ENCODE measurements at regions not wholly inside any gene's neighbourhood (a gene's known extent, or its start where the extent isn't known, plus 50 kb on each side); places are given as distances from the start of the nearest gene placed in this dataset.
"Not testable (repeated sequence)": the region's sequence is repeated elsewhere in the genome, so short reads cannot be mapped to it uniquely, and the experiment has no call there.

DNA sequence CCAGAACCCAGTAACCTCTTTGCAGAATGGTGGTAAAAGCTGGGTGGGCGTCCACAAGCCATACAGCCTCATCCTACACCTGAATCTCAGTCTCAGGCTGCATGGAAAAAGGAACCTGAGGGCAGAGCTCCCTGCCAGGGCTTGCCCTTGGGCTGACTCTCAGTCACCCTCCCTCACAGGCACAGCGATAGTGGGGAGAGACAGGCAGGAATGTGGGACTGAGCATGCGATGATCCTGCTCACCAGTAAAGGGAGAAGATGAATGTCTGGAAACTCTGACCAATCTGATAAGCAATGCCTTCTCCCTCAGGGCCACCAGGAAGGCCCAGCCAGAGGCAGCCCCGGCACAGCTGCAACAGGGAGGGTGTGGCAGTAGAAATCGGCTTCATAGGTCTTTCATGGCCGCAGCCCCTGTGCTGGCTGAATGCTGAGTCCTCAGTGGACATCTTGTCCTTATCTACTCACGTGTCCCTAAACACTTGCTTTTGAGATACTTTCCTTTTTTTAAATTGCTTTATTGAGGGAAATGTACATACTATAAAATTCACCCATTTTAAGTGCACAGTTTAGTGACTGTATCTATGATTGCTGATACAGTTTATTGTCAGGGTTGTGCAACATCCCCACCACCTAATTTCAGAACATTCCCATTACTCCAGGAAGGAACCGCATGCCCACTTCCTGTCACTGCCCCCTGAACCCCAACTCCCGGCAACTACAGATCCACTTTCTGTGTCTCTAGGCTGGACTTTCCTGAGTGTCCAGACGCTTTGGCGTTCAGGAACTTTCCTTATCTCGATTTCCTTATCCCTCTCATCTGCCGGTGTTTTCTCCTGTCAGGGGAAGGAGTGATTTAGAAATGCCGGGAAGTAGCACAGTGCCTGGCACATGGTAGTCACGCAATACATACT is 258.1 kb downstream of the PCNX1 start:
- no peak for ATAC-seq
- H3K9me3 ChIP-seq = peaks cover 0 to 7% (median 0%) of the 10 kb centered on the region in 3 donors
- no peaks in the 10 kb centered on the region for H3K27me3 ChIP-seq
- peaks cover 0 to 5% (median 0%) of the 10 kb centered on the region in 3 donors for H3K4me1 ChIP-seq
- H3K4me3 ChIP-seq = no peak overlapping the region
- H3K27ac ChIP-seq = no peak overlapping the region
- H3K36me3 ChIP-seq = no peaks in the 10 kb centered on the region
- TF ChIP-seq EP300 (IDR thresholded peaks at IDR 0.05) = no peak
- TF ChIP-seq POLR2AphosphoS5 (IDR thresholded peaks at IDR 0.05) = no peak
- TF ChIP-seq POLR2A (IDR thresholded peaks at IDR 0.05) = no peak
- TF ChIP-seq, protein P1, sequence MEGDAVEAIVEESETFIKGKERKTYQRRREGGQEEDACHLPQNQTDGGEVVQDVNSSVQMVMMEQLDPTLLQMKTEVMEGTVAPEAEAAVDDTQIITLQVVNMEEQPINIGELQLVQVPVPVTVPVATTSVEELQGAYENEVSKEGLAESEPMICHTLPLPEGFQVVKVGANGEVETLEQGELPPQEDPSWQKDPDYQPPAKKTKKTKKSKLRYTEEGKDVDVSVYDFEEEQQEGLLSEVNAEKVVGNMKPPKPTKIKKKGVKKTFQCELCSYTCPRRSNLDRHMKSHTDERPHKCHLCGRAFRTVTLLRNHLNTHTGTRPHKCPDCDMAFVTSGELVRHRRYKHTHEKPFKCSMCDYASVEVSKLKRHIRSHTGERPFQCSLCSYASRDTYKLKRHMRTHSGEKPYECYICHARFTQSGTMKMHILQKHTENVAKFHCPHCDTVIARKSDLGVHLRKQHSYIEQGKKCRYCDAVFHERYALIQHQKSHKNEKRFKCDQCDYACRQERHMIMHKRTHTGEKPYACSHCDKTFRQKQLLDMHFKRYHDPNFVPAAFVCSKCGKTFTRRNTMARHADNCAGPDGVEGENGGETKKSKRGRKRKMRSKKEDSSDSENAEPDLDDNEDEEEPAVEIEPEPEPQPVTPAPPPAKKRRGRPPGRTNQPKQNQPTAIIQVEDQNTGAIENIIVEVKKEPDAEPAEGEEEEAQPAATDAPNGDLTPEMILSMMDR (IDR thresholded peaks at IDR 0.05) = no peak
- WGBS, 2 donors (ENCODE audit: low coverage in 1 of 2) = 50 to 68% methylated on average over 13 to 14 of the region's 15 CpGs

DNA sequence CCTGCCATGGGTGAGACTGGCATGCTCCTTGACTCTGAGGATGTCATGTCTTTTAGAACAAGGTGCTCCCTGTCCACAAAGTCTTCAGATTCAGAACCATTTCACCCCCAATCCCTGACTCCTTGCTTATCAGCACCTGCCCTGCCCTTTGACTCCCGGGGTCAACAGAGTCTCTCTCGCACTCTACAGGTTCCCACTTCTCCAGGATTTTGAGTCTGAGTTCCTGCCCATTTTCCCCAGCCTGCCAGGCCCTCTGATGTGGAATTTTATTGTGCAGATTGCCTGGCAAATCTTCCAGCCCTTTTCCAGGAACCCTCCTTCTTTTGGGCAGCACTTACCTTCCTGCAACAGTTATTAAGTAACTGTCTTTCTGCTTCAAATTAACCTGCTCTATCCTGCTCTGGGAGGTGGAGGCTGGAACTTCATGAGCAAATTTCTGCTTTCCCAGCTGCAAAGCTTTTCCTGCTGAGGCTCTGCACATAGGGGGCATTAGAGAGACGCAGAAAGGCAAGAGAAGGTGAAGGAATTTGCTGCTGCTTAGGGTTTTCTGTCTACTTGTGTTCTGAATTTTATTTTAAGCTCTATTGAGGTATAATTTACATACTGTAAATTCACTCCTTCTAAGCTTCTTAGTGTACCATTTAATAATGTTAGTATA is 259.1 kb downstream of the PCNX1 start:
- Histone ChIP-seq H3K36me3 (no peaks in the 10 kb centered on the region), H3K9me3 (no peaks in the 10 kb centered on the region), H3K27ac (no peak overlapping the region), H3K4me3 (no peak overlapping the region), H3K4me1 (peaks cover 0 to 5% (median 0%) of the 10 kb centered on the region in 3 donors), H3K27me3 (no peaks in the 10 kb centered on the region)
- 38 to 79% methylated on average over 3 of the region's 3 CpGs for WGBS, 2 donors (ENCODE audit: low coverage in 1 of 2)
- no peak for TF ChIP-seq POLR2AphosphoS5 (IDR thresholded peaks at IDR 0.05)
- TF ChIP-seq POLR2A (IDR thresholded peaks at IDR 0.05) = no peak
- TF ChIP-seq, protein P1 (IDR thresholded peaks at IDR 0.05) = peak in 3 of 4 experiments; percentile 21 to 56 (median 41)
- TF ChIP-seq EP300 (IDR thresholded peaks at IDR 0.05) = no peak
- no peak for ATAC-seq

DNA sequence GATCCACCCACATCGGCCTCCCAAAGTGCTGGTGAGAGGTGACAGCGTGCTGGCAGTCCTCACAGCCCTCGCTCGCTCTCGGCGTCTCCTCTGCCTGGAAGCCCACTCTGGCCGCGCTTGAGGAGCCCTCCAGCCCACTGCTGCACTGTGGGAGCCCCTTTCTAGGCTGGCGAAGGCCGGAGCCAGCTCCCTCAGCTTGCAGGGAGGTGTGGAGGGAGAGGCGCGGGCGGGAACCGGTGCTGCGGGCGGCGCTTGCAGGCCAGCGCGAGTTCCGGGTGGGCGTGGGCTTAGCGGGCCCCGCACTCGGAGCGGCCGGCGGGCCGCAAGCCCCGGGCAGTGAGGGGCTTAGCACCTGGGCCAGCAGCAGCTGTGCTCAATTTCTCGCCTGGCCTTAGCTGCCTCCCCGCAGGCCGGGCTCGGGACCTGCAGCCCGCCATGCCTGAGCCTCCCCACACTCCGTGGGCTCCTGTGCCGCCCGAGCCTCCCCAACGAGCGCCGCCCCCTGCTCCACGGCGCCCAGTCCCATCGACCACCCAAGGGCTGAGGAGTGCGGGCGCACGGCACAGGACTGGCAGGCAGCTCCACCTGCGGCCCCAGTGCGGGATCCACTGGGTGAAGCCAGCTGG is 260.2 kb downstream of the PCNX1 start:
- ATAC-seq, H3K27ac ChIP-seq: not testable (repeated sequence)
- 94% methylated on average over 2 of the region's 48 CpGs; no CpG with 5 or more reads in 1 of the 2 donors for WGBS, 2 donors (ENCODE audit: low coverage in 1 of 2)

DNA sequence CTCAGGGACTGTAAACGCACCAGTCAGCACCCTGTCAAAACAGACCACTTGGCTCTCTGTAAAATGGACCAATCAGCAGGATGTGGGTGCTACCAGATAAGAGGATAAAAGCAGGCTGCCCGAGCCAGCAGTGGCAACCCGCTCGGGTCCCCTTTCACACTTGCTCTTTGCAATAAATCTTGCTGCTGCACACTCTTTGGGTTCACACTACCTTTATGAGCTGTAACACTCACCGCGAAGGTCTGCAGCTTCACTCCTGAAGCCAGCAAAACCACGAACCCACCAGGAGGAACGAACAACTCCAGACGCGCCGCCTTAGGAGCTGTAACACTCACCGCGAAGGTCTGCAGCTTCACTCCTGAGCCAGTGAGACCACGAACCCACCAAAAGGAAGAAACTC is 260.9 kb downstream of the PCNX1 start:
- H3K36me3 ChIP-seq, H3K27me3 ChIP-seq, H3K27ac ChIP-seq, ATAC-seq, H3K9me3 ChIP-seq, H3K4me1 ChIP-seq, H3K4me3 ChIP-seq: not testable (repeated sequence)
- WGBS, 2 donors (ENCODE audit: low coverage in 1 of 2) = 69 to 83% methylated on average over 3 to 4 of the region's 14 CpGs

More for the DNA sequence above, 260.2 kb downstream of the PCNX1 start:
- not testable (repeated sequence) for H3K4me3 ChIP-seq, H3K9me3 ChIP-seq, H3K36me3 ChIP-seq, H3K27me3 ChIP-seq, H3K4me1 ChIP-seq

DNA sequence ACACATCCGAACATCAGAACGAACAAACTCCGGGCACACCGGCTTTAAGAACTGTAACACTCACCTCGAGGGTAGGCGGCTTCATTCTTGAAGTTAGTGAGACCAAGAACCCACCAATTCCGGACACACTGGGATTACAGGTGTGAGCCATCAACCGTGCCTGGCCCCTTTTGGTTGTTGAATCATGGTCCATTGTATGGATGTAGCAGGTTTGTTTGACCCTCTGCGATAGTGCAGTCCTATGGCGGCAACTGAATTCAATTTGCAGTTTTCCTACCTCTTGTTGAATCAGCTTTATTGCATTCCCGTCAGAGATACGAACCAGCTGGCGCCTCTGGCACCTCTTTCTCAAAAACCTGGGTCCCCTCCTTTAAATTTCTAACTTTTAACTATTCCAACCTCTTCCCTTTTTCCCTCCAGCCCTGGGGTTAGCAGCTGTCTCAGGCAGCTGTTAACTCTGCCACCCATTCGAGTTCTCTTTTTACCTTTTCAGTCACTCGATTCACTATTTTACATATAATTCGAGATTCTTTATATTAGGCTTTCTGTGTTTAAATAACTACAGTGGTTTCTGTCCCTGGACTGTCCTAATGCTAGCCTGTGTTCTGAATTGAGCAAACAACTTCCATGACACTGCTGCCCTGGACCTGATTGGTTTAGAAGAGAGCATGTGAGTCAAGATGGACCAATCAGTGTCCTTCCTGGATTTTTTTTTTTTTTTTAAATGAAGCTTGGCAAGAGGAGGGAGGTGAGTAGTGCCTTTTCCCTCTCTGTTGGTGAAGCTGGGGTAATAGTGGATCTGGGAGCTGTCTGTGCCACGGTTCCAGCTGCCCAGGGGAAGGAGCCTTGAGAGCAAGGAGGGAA is 261.5 kb downstream of the PCNX1 start:
- no peaks in the 10 kb centered on the region for H3K9me3 ChIP-seq
- ATAC-seq = no peak
- 64 to 67% methylated on average over 10 to 12 of the region's 17 CpGs for WGBS, 2 donors (ENCODE audit: low coverage in 1 of 2)
- no peaks in the 10 kb centered on the region for H3K36me3 ChIP-seq
- H3K4me1 ChIP-seq = peaks cover 0 to 5% (median 0%) of the 10 kb centered on the region in 3 donors
- no peak for TF ChIP-seq EP300 (IDR thresholded peaks at IDR 0.05)
- no peak for TF ChIP-seq POLR2AphosphoS5 (IDR thresholded peaks at IDR 0.05)
- no peak for TF ChIP-seq POLR2A (IDR thresholded peaks at IDR 0.05)
- TF ChIP-seq, protein P1 (IDR thresholded peaks at IDR 0.05) = no peak
- H3K27ac ChIP-seq = no peak overlapping the region
- no peaks in the 10 kb centered on the region for H3K27me3 ChIP-seq
- H3K4me3 ChIP-seq = no peak overlapping the region
